CD4-positive, alpha-beta T cell treated with Interleukin-1 beta for 1 hour (primary cell): ENCODE measurements at regions not wholly inside any gene's neighbourhood (a gene's known extent, or its start where the extent isn't known, plus 50 kb on each side); places are given as distances from the start of the nearest gene placed in this dataset.

Experiments used
- DNase-seq, 2 donors: peaks; one replicate each; pipeline ENCODE4 v3.0.0-alpha.2; 2020 to 2022

- DNase-seq, result no peak
Observed at GRCh38 chr5:10875201-10875768, 114.3 kb upstream of the DAP start.

- DNase-seq, result no peak
Observed at GRCh38 chr5:10874541-10874940, 113.5 kb upstream of the DAP start.

GRCh38 chr5:10870791-10871190, 109.8 kb upstream of the DAP start:
- DNase-seq, result no peak

GRCh38 chr5:10868956-10869355, 107.9 kb upstream of the DAP start:
- no peak for DNase-seq

GRCh38 chr5:10867389-10868303, 106.6 kb upstream of the DAP start:
- DNase-seq, result no peak

GRCh38 chr5:10866913-10867312, 105.9 kb upstream of the DAP start:
- DNase-seq, result no peak

GRCh38 chr5:10863763-10864383, 102.8 kb upstream of the DAP start:
- DNase-seq, result peak; percentile 41 to 44

GRCh38 chr5:10862085-10862484, 101.1 kb upstream of the DAP start:
- no peak for DNase-seq

GRCh38 chr5:10861423-10861790, 100.4 kb upstream of the DAP start:
- no peak for DNase-seq

GRCh38 chr5:10860645-10861422, 99.8 kb upstream of the DAP start:
- DNase-seq, result no peak

- DNase-seq, result no peak
Observed at GRCh38 chr5:10860196-10860543, 99.1 kb upstream of the DAP start.

GRCh38 chr5:10859393-10860195, 98.6 kb upstream of the DAP start:
- DNase-seq, result no peak

GRCh38 chr5:10858945-10859344, 97.9 kb upstream of the DAP start:
- no peak for DNase-seq

- DNase-seq, result no peak
Observed at GRCh38 chr5:10858307-10858706, 97.3 kb upstream of the DAP start.

- no peak for DNase-seq
Observed at GRCh38 chr5:10857338-10857733, 96.3 kb upstream of the DAP start.

GRCh38 chr5:10856683-10857337, 95.8 kb upstream of the DAP start:
- DNase-seq, result peak in 1 of 2 donors; percentile 13

GRCh38 chr5:10856071-10856470, 95.0 kb upstream of the DAP start:
- no peak for DNase-seq

GRCh38 chr5:10854506-10855277, 93.7 kb upstream of the DAP start:
- no peak for DNase-seq

GRCh38 chr5:10853154-10853553, 92.1 kb upstream of the DAP start:
- no peak for DNase-seq

- no peak for DNase-seq
Observed at GRCh38 chr5:10849278-10849677, 88.2 kb upstream of the DAP start.

GRCh38 chr5:10844016-10844415, 83.0 kb upstream of the DAP start:
- no peak for DNase-seq
